HG03432 (cell line): ENCODE measurements at regions not wholly inside any gene's neighbourhood (a gene's known extent, or its start where the extent isn't known, plus 50 kb on each side); places are given as distances from the start of the nearest gene placed in this dataset.
"Not testable (repeated sequence)": the region's sequence is repeated elsewhere in the genome, so short reads cannot be mapped to it uniquely, and the experiment has no call there.

Experiments
- ATAC-seq: cut with Tn5 transposase; IDR thresholded peaks from one replicate; pipeline ENCODE4 v1.9.1; 2021; ENCODE audit warnings: mild to moderate bottlenecking, moderate library complexity; ENCODE audit not compliant: unreplicated experiment

DNA sequence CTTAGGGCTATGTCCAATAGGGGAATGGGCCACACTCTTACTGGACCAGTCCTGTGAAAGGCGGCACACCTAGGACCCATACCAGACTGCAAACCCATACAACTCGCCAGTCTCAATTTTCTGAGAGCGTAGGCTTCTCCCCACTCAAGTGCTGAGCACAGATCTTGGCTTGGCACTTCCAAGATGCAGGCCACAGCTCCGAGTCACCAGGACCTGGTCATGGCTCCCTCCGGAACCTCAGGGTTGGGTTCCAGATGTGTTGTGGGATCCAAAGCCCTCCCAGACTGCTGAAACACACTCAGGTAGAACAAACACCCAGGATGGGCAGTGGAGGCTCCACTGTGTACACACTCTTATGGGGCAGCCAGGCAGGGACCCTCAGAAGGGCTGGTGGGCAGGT, 103.3 kb downstream of the TMEM144 start:
- no peak for ATAC-seq

GRCh38 chr4:158314756-158315487, 104.6 kb downstream of the TMEM144 start:
- no peak for ATAC-seq

DNA sequence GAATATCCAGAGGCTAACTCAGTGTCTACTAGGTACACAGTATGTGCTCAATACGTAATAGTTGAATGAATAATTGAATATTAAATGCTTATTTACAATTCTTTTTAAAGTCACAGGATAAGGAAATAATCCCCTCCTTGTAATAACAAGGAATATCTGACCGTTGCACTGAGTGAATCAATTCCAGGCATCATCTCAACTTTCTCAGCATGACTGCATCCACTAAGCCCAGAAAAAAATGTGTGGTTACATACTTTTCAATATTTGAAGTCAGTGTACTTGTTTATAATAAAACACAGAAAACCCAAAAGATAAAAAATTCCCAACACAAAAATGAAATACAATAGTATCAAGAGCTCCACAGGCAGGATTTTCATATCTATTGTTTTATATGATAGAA, 105.4 kb downstream of the TMEM144 start:
- no peak for ATAC-seq

DNA sequence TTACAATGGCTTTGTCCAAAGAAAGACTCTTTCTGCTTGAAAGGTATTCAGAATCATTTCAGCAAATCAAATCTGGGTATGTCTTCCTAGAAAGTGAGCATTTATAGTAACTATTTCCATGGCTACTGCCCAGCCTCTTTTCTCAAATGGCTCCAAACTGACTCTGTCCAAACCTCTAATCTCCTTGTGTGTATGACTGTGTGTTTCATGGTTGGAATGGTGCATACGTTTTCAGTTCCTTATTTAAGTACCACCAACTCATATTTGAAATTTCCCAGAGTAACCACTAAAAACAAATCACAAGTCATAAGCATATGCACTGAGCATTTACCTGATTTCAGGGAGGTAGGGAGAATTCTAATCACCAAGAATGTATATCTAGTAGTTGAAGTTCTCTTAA, 106.0 kb downstream of the TMEM144 start:
- ATAC-seq, result peak; percentile 75

GRCh38 chr4:158319880-158320279, 109.6 kb downstream of the TMEM144 start:
- no peak for ATAC-seq

DNA sequence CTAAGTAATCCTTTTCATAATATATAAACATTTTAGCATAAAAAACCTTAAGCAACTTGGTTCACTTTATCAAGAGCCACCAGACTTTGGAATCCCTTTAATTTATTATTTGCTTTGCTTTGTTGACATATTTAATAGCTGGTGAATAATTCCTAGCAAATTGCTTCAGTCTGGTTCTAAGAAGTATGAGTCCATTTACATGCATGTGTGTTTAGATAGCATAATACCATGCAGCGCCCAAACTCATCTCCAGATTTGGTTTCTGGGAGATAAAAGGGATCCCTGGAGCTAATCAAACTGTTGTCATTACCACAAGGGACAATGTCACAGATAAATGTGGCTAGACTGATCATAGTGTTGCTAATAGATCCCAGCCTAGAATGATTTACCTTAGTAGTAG, 111.8 kb downstream of the TMEM144 start:
- no peak for ATAC-seq

DNA sequence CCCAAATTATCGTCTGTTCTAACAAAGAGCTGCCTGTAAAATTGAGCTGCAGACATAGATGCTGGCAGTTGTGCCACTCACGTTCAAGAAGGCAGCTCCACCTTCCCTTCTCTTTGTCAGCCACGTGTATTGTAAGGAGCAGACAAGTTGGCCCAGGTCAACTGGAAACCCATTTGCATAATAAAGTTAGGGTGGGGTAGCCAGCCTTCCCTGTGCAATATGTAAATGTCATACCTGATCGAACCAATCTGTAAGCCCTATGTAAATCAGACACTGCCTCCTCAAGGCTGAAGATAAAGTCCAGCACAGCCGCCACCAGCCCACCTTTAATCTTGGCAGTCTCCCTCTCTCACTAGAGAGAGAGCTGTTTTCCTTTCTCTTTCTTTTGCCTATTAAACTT, 117.2 kb downstream of the TMEM144 start:
- no peak for ATAC-seq

- ATAC-seq, result no peak
Measured at GRCh38 chr4:158331863-158332262, 121.6 kb downstream of the TMEM144 start.

GRCh38 chr4:158333820-158334219, 123.5 kb downstream of the TMEM144 start:
- ATAC-seq, result no peak

- no peak for ATAC-seq
Measured at GRCh38 chr4:158341896-158342295, 131.6 kb downstream of the TMEM144 start.

DNA sequence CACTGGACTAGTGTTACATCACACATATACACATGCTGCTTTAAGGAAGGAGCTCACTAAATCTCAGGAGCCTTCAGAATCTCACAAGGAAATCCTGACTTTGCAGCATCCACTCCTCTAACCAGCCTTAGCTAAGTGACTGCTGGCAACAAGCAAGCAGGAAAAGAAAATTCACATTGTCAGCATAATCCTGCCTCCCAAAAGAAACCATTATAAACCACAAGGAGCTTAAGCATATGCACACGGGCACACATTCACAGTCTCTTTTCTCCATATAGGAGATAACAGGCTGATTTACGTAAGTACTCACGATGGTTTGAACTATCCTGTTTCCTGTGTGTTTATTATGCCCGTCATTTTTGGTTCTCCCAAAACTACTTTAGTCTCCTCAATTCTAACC, 136.3 kb downstream of the TMEM144 start:
- no peak for ATAC-seq

DNA sequence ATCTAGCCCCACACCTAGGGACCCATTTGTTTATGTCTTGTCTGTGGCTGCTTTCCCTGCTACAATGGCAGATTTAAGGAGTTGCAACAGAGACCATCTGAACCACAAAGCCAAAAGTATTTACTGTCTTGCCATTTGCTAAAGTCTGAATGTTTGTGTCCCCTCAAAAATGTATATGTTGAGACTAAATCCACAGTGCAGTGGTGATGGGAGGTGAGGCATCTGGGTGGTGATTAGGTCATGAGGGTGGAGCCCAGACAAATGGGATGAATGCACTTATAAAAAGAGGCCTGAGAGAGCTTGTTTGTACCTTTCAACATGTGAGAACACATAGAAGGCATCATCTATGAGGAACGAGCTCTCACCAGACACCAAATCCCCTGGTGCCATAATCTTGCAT, 137.3 kb downstream of the TMEM144 start:
- no peak for ATAC-seq

DNA sequence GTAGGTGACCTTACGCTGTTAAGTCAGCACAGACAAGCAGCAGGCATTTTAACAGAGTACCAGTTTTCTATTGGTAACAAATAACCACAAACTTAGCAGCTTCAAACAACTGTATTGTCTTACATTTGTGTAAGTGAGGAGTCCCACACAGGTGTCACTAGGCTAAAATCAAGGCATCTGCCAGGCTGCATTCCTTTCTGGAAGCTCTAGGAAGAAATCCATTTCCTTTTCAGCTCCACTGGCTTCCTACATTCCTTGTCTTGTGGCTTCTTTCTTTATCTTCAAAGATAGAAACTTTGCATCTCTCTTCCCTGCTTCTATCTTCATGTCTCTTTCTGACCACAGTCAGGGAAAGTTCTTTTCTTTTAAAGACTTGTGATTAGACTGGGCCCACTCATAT, 139.9 kb downstream of the TMEM144 start:
- no peak for ATAC-seq

GRCh38 chr4:158353541-158354304, 143.4 kb downstream of the TMEM144 start:
- ATAC-seq, result no peak

DNA sequence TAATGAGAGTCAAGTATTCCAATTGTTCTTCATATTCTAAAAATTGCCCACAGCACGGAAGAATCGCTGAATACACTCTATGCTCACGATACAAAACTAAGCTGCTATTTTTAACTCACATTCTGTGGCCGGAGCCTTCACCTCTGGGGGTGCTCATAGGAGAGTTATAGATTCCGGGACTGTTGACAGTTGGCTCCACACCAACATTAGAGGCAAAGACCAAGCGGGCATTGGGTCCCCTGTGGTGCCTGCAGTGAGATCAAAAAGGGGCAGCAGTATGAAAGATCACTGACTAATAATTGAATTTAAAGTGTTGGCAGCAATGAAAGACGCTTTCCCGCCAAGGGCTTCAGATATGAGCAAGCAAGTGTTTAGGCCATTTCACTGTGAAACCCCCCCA, 146.0 kb downstream of the TMEM144 start:
- no peak for ATAC-seq

DNA sequence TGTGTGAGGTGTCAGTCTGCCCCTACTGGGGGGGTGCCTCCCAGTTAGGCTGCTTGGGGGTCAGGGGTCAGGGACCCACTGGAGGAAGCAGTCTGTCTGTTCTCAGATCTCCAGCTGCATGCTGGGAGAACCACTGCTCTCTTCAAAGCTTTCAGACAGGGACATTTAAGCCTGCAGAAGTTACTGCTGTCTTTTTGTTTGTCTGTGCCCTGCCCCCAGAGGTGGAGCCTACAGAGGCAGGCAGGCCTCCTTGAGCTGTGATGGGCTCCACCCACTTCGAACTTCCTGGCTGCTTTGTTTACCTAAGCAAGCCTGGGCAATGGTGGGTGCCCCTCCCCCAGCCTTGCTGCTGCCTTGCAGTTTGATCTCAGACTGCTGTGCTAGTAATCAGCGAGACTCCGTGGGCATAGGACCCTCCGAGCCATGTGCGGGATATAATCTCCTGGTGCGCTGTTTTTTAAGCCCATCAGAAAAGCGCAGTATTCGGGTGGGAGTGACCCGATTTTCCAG, 153.7 kb upstream of the RXFP1 start:
- not testable (repeated sequence) for ATAC-seq

GRCh38 chr4:158371158-158371557, 150.5 kb upstream of the RXFP1 start:
- no peak for ATAC-seq

- no peak for ATAC-seq
Measured at GRCh38 chr4:158374318-158374717, 147.4 kb upstream of the RXFP1 start.

GRCh38 chr4:158376106-158376840, 145.4 kb upstream of the RXFP1 start:
- no peak for ATAC-seq

DNA sequence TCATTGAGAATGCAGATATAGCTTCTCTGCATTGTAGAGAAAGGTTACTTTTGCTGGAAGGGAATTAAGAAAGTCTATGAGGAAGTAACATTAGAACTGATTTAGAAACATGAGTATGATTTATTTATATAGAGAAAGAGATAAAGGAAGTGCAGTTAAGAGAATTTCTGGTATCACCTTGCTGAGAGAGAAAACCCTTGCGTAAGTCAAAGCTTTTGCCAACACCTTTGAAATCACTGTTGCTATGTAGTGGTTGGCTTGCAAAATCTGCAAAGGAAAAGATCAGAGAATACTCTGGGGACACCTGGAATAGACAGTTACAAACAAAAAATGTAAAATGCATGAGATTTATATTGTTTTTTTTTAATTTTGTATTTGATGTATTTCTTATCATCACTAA, 137.3 kb upstream of the RXFP1 start:
- no peak for ATAC-seq

- ATAC-seq, result no peak
Measured at GRCh38 chr4:158395343-158395742, 126.3 kb upstream of the RXFP1 start.

DNA sequence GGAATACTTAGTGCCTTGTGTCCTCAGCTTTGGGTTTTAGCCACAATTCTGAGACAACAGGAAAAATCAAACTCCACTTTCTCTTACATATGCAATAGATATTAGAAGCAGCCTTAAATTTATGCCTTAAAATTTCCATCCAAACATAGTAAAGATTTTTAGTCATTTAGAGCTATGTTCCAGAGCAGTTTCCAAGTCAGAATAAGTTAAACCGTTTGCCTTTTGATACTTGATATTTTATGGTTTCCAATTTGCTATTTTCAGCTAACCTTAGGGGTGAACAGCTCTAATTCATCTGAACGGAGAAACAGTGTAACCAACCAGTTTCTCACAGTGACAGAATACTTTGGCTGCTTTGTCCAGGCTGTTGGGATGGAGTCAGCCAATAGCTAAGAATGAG, 125.8 kb upstream of the RXFP1 start:
- ATAC-seq, result no peak
